OCI-LY3 (cell line): ENCODE measurements at regions not wholly inside any gene's neighbourhood (a gene's known extent, or its start where the extent isn't known, plus 50 kb on each side); places are given as distances from the start of the nearest gene placed in this dataset.

Source experiments
- CTCF ChIP-seq: fragments of 200-600, 300-600 bp; sonication (generic); IDR thresholded peaks from 2 replicates; pipeline ENCODE4 v1.5.1; 2014; ENCODE audit warnings: antibody characterized with exemption, low read length, low read depth
- EZH2phosphoT487 ChIP-seq: fragments of 200-600 bp; shearing (Covaris generic); IDR thresholded peaks from 2 replicates; pipeline ENCODE4 v1.6.1; 2018; ENCODE audit warnings: antibody characterized with exemption, mixed run types, low read depth

- no peak for TF ChIP-seq CTCF
- no peak for TF ChIP-seq EZH2phosphoT487
Observed at GRCh38 chr3:104154896-104155295, 1211.8 kb upstream of the ALCAM start.
